ENCODE measurements at regions not wholly inside any gene's neighbourhood (a gene's known extent, or its start where the extent isn't known, plus 50 kb on each side); places are given as distances from the start of the nearest gene placed in this dataset.
A peak's percentile ranks its signal among the peaks of the same experiment; 100 is the strongest.

GRCh38 chr5:125061726-125062125 lies 315.3 kb upstream of the ZNF608 start:
- TF ChIP-seq GATA2 (IDR thresholded peaks at IDR 0.05; ENCODE audit: low read depth, low read length) (no peak), GATA3 (IDR thresholded peaks at IDR 0.05; ENCODE audit: low read depth, low read length) (no peak)

- TF ChIP-seq GATA2 (IDR thresholded peaks at IDR 0.05; ENCODE audit: low read depth, low read length) (peak; percentile 42), GATA3 (IDR thresholded peaks at IDR 0.05; ENCODE audit: low read depth, low read length) (0 out of 2 replicates have a peak, but pooled peaks have one; percentile 12)
These were observed 318.4 kb upstream of the ZNF608 start for GRCh38 chr5:125064621-125065438.

GRCh38 chr5:125065741-125066140 lies 319.3 kb upstream of the ZNF608 start:
- TF ChIP-seq GATA3 (IDR thresholded peaks at IDR 0.05; ENCODE audit: low read depth, low read length) (no peak), GATA2 (IDR thresholded peaks at IDR 0.05; ENCODE audit: low read depth, low read length) (peak; percentile 52; the same call in 1 of the 2 replicates)

GRCh38 chr5:125070961-125071360 lies 324.5 kb upstream of the ZNF608 start:
- no peak for TF ChIP-seq GATA3 (IDR thresholded peaks at IDR 0.05; ENCODE audit: low read depth, low read length)

- TF ChIP-seq GATA3 (IDR thresholded peaks at IDR 0.05; ENCODE audit: low read depth, low read length) (no peak), GATA2 (IDR thresholded peaks at IDR 0.05; ENCODE audit: low read depth, low read length) (no peak)
These were observed 326.7 kb upstream of the ZNF608 start for GRCh38 chr5:125073090-125073489.

GRCh38 chr5:125075567-125075966 lies 329.1 kb upstream of the ZNF608 start:
- TF ChIP-seq GATA3 (IDR thresholded peaks at IDR 0.05; ENCODE audit: low read depth, low read length) = no peak
- no peak for TF ChIP-seq GATA2 (IDR thresholded peaks at IDR 0.05; ENCODE audit: low read depth, low read length)

GRCh38 chr5:125081101-125081500 lies 334.7 kb upstream of the ZNF608 start:
- TF ChIP-seq GATA3 (IDR thresholded peaks at IDR 0.05; ENCODE audit: low read depth, low read length) (no peak), GATA2 (IDR thresholded peaks at IDR 0.05; ENCODE audit: low read depth, low read length) (no peak)

- TF ChIP-seq GATA3 (IDR thresholded peaks at IDR 0.05; ENCODE audit: low read depth, low read length) (no peak), GATA2 (IDR thresholded peaks at IDR 0.05; ENCODE audit: low read depth, low read length) (no peak)
These were observed 337.5 kb upstream of the ZNF608 start for GRCh38 chr5:125083981-125084380.

- TF ChIP-seq GATA3 (IDR thresholded peaks at IDR 0.05; ENCODE audit: low read depth, low read length) (no peak), GATA2 (IDR thresholded peaks at IDR 0.05; ENCODE audit: low read depth, low read length) (no peak)
These were observed 339.5 kb upstream of the ZNF608 start for GRCh38 chr5:125085797-125086505.

GRCh38 chr5:125088522-125089105 lies 342.2 kb upstream of the ZNF608 start:
- TF ChIP-seq GATA3 (IDR thresholded peaks at IDR 0.05; ENCODE audit: low read depth, low read length) = no peak
- no peak for TF ChIP-seq GATA2 (IDR thresholded peaks at IDR 0.05; ENCODE audit: low read depth, low read length)

GRCh38 chr5:125093776-125094175 lies 347.3 kb upstream of the ZNF608 start:
- TF ChIP-seq GATA3 (IDR thresholded peaks at IDR 0.05; ENCODE audit: low read depth, low read length) (no peak), GATA2 (IDR thresholded peaks at IDR 0.05; ENCODE audit: low read depth, low read length) (no peak)

- TF ChIP-seq GATA3 (IDR thresholded peaks at IDR 0.05; ENCODE audit: low read depth, low read length) (no peak), GATA2 (IDR thresholded peaks at IDR 0.05; ENCODE audit: low read depth, low read length) (no peak)
These were observed 353.9 kb upstream of the ZNF608 start for GRCh38 chr5:125100342-125100741.

- TF ChIP-seq GATA2 (IDR thresholded peaks at IDR 0.05; ENCODE audit: low read depth, low read length) (no peak), GATA3 (IDR thresholded peaks at IDR 0.05; ENCODE audit: low read depth, low read length) (no peak)
These were observed 354.5 kb upstream of the ZNF608 start for GRCh38 chr5:125100951-125101350.

GRCh38 chr5:125103459-125103858 lies 357.0 kb upstream of the ZNF608 start:
- TF ChIP-seq GATA2 (IDR thresholded peaks at IDR 0.05; ENCODE audit: low read depth, low read length) (no peak), GATA3 (IDR thresholded peaks at IDR 0.05; ENCODE audit: low read depth, low read length) (no peak)

Measured in SH-SY5Y (cell line).